ENCODE measurements at regions not wholly inside any gene's neighbourhood (a gene's known extent, or its start where the extent isn't known, plus 50 kb on each side); places are given as distances from the start of the nearest gene placed in this dataset.
A peak's percentile ranks its signal among the peaks of the same experiment; 100 is the strongest.
"Not testable (repeated sequence)": the region's sequence is repeated elsewhere in the genome, so short reads cannot be mapped to it uniquely, and the experiment has no call there.

DNA sequence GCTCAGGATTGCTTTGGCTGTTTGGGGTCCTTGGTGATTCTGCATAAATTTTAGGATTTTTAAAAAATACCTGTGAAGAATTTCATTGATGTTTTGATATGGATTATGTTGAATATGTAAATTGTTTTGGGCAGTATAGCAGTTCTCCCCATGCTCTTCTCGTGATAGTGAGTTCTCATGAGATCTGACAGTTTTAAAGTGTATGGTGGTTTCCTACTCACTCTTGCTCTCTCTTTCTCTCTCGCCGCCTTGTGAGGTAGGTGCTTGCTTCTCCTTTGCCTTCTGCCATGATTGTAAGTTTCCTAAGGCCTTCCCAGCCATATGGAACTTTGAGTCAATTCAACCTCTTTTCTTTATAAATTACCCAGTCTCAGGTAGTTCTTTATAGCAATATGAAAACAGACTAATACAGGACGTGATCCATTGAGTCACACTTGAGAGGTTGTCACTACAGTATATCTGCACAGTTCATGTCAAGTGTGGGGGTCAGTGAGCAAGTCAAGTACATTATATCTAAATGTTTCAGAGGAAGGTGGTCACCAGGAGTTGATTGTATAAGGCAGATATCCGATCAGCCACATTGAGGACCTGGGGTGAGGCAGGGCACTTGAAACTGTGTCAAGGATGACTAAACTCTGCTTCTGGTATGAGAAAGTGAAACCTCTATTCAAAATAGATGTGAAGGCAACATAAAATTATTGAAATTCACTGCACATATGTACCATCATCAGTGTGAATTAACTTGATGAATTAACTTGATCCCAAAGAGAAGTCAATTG is 70.7 kb upstream of the CCDC179 start:
- no peak for TF ChIP-seq CTCF (IDR thresholded peaks at IDR 0.05)
- DNase-seq (ENCODE audit: low spot score) = no peak
- Histone ChIP-seq H3K4me3 (no peak overlapping the region), H3K27ac (no peak overlapping the region)

DNA sequence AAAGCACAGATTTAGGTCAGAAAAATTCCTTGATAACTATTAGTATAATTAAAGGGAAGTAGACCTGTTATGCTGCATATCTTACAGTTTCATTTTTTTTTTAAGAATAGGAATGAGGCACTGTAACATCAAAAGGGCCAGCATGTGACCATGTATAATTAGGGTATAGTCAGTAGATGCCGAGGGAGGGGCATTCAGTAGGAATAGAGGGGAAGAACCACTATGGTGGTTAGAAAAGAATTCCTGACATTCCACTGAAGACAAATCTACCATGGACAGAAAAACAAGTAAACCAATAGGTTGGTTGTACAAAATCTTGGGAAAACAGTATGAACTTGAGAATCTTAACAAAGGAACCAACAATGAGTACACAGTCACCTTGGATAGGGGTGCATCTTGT is 78.4 kb upstream of the CCDC179 start:
- TF ChIP-seq CTCF (IDR thresholded peaks at IDR 0.05) = no peak
- DNase-seq (ENCODE audit: low spot score) = no peak
- Histone ChIP-seq H3K27ac (no peak overlapping the region), H3K4me3 (no peak overlapping the region)

- not testable (repeated sequence) for H3K4me3 ChIP-seq; DNase-seq (ENCODE audit: low spot score); H3K27ac ChIP-seq
These were observed 81.3 kb upstream of the CCDC179 start for GRCh38 chr11:22941544-22941943.

DNA sequence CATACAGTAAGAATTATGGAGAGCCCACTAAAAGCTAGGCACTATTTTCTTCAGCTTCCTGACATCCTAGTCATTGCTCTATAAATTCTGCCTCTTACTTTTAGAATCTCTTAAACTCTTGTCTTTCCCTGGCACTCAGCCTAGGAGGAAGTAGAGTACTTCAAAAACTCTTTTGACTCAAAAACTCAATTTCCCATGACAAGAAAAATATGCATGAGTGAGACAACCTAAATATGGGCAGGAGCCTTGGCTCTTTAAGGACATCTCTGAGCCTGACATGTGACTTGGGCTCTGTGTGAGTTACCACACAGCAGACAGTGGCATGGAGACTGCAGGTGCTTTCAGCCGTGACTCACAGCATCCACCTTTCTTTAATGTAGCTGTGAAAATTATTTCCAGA is 97.5 kb upstream of the CCDC179 start:
- no peak for TF ChIP-seq CTCF (IDR thresholded peaks at IDR 0.05)
- no peak overlapping the region for H3K27ac ChIP-seq
- H3K4me3 ChIP-seq = no peak overlapping the region
- DNase-seq (ENCODE audit: low spot score) = no peak

DNA sequence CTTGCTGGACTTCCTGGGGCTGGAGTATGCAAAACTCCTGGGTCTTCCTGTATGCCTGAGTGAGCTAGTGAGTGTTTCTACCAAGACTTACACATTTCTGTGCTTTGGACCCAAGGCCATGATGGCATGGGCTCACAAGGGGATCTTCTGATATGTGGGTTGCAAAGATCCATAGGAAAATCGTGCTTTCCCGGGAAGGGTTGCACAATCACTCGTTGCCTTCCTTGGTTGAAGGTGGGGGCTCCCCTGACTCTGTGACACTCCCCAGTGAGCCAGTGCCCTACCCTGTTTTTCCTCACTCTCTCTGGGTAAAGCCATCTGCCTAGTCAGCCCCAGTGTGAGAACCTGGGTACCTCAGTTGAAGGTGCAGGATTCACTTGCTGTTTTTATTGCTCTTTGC is 114.0 kb upstream of the CCDC179 start:
- no peak overlapping the region for H3K27ac ChIP-seq
- no peak for TF ChIP-seq CTCF (IDR thresholded peaks at IDR 0.05)
- no peak for DNase-seq (ENCODE audit: low spot score)
- no peak overlapping the region for H3K4me3 ChIP-seq

DNA sequence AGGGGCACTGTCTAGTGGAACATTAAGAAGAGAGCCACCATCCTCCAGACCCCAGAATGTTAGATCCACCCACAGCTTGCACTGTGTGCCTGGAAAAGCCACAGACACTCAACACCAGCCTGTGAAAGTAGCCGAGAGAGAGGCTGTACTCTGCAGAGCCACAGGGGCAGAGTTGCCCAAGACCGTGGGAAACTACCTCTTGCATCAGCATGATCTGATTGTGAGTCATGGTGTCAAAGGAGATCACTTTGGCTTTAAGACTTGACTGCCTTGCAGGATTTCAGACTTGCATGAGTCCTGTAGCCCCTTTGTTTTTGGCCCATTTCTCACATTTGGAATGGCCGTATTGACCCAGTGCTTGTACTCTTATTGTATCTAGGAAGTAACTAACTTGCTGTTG is 115.9 kb upstream of the CCDC179 start:
- no peak overlapping the region for H3K4me3 ChIP-seq
- no peak overlapping the region for H3K27ac ChIP-seq
- TF ChIP-seq CTCF (IDR thresholded peaks at IDR 0.05) = no peak
- DNase-seq (ENCODE audit: low spot score) = no peak

GRCh38 chr11:22982903-22983302 is 122.6 kb upstream of the CCDC179 start:
- no peak for TF ChIP-seq CTCF (IDR thresholded peaks at IDR 0.05)
- Histone ChIP-seq H3K27ac (peak overlapping the region in 1 of 2 donors; percentile 16), H3K4me3 (no peak overlapping the region)
- DNase-seq (ENCODE audit: low spot score) = no peak

All from coronary artery (tissue), 2 donors.